ENCODE measurements at regions not wholly inside any gene's neighbourhood (a gene's known extent, or its start where the extent isn't known, plus 50 kb on each side); places are given as distances from the start of the nearest gene placed in this dataset. TPM values are rescaled to one million over a fixed set of nuclear protein-coding genes. Genes with fewer than 3 reads are reported as not detected.

Small RNAs in the stretch of these regions (small RNA-seq; reads per million reads assigned to genes)
- gene AC137499.1: not detected

Measured in liver (tissue), 1 donor.